ENCODE measurements at regions not wholly inside any gene's neighbourhood (a gene's known extent, or its start where the extent isn't known, plus 50 kb on each side); places are given as distances from the start of the nearest gene placed in this dataset.

GRCh38 chr10:28459453-28460144 is 73.3 kb upstream of the WAC start:
- Histone ChIP-seq H3K9me3 (ENCODE audit: control insufficient read depth in 3 of 3, low read length in 3 of 3) (no peaks in the 10 kb centered on the region), H3K36me3 (ENCODE audit: control insufficient read depth in 3 of 3, insufficient read depth in 3 of 3, low read length in 3 of 3) (no peaks in the 10 kb centered on the region), H3K4me1 (ENCODE audit: control insufficient read depth in 3 of 3, insufficient read depth in 3 of 3, low read length in 3 of 3) (no peaks in the 10 kb centered on the region), H3K27me3 (ENCODE audit: control insufficient read depth in 3 of 3, insufficient read depth in 3 of 3, low read length in 3 of 3) (no peaks in the 10 kb centered on the region), H3K4me3 (ENCODE audit: low read length in 3 of 3) (no peak overlapping the region), H3K9ac (ENCODE audit: low read depth in 1 of 3, low read length in 3 of 3) (no peak overlapping the region), H3K27ac (ENCODE audit: low read depth, low read length) (no peak overlapping the region)

- H3K4me1 ChIP-seq (ENCODE audit: control insufficient read depth in 3 of 3, insufficient read depth in 3 of 3, low read length in 3 of 3): no peaks in the 10 kb centered on the region
- no peak overlapping the region for H3K27ac ChIP-seq (ENCODE audit: low read depth, low read length)
- no peaks in the 10 kb centered on the region for H3K9me3 ChIP-seq (ENCODE audit: control insufficient read depth in 3 of 3, low read length in 3 of 3)
- no peak overlapping the region for H3K9ac ChIP-seq (ENCODE audit: low read depth in 1 of 3, low read length in 3 of 3)
- no peak overlapping the region for H3K4me3 ChIP-seq (ENCODE audit: low read length in 3 of 3)
- no peaks in the 10 kb centered on the region for H3K36me3 ChIP-seq (ENCODE audit: control insufficient read depth in 3 of 3, insufficient read depth in 3 of 3, low read length in 3 of 3)
- H3K27me3 ChIP-seq (ENCODE audit: control insufficient read depth in 3 of 3, insufficient read depth in 3 of 3, low read length in 3 of 3): no peaks in the 10 kb centered on the region
These were observed 69.8 kb upstream of the WAC start for GRCh38 chr10:28463141-28463540.

GRCh38 chr10:28463676-28464395 is 69.1 kb upstream of the WAC start:
- Histone ChIP-seq H3K27me3 (ENCODE audit: control insufficient read depth in 3 of 3, insufficient read depth in 3 of 3, low read length in 3 of 3) (no peaks in the 10 kb centered on the region), H3K36me3 (ENCODE audit: control insufficient read depth in 3 of 3, insufficient read depth in 3 of 3, low read length in 3 of 3) (no peaks in the 10 kb centered on the region), H3K4me3 (ENCODE audit: low read length in 3 of 3) (no peak overlapping the region)

GRCh38 chr10:28467615-28468014 is 65.3 kb upstream of the WAC start:
- Histone ChIP-seq H3K27ac (ENCODE audit: low read depth, low read length) (no peak overlapping the region), H3K27me3 (ENCODE audit: control insufficient read depth in 3 of 3, insufficient read depth in 3 of 3, low read length in 3 of 3) (no peaks in the 10 kb centered on the region)

More at GRCh38 chr10:28463676-28464395, 69.1 kb upstream of the WAC start:
- H3K9me3 ChIP-seq (ENCODE audit: control insufficient read depth in 3 of 3, low read length in 3 of 3): no peaks in the 10 kb centered on the region
- no peak overlapping the region for H3K9ac ChIP-seq (ENCODE audit: low read depth in 1 of 3, low read length in 3 of 3)
- no peaks in the 10 kb centered on the region for H3K4me1 ChIP-seq (ENCODE audit: control insufficient read depth in 3 of 3, insufficient read depth in 3 of 3, low read length in 3 of 3)
- no peak overlapping the region for H3K27ac ChIP-seq (ENCODE audit: low read depth, low read length)

GRCh38 chr10:28468707-28469483 is 64.0 kb upstream of the WAC start:
- Histone ChIP-seq H3K4me3 (ENCODE audit: low read length in 3 of 3) (no peak overlapping the region), H3K4me1 (ENCODE audit: control insufficient read depth in 3 of 3, insufficient read depth in 3 of 3, low read length in 3 of 3) (no peaks in the 10 kb centered on the region), H3K36me3 (ENCODE audit: control insufficient read depth in 3 of 3, insufficient read depth in 3 of 3, low read length in 3 of 3) (no peaks in the 10 kb centered on the region), H3K27me3 (ENCODE audit: control insufficient read depth in 3 of 3, insufficient read depth in 3 of 3, low read length in 3 of 3) (no peaks in the 10 kb centered on the region), H3K9me3 (ENCODE audit: control insufficient read depth in 3 of 3, low read length in 3 of 3) (no peaks in the 10 kb centered on the region), H3K27ac (ENCODE audit: low read depth, low read length) (no peak overlapping the region), H3K9ac (ENCODE audit: low read depth in 1 of 3, low read length in 3 of 3) (no peak overlapping the region)

More at GRCh38 chr10:28467615-28468014, 65.3 kb upstream of the WAC start:
- H3K36me3 ChIP-seq (ENCODE audit: control insufficient read depth in 3 of 3, insufficient read depth in 3 of 3, low read length in 3 of 3): no peaks in the 10 kb centered on the region
- no peaks in the 10 kb centered on the region for H3K4me1 ChIP-seq (ENCODE audit: control insufficient read depth in 3 of 3, insufficient read depth in 3 of 3, low read length in 3 of 3)
- H3K9me3 ChIP-seq (ENCODE audit: control insufficient read depth in 3 of 3, low read length in 3 of 3): no peaks in the 10 kb centered on the region
- H3K4me3 ChIP-seq (ENCODE audit: low read length in 3 of 3): no peak overlapping the region
- no peak overlapping the region for H3K9ac ChIP-seq (ENCODE audit: low read depth in 1 of 3, low read length in 3 of 3)

GRCh38 chr10:28470873-28471651 is 61.9 kb upstream of the WAC start:
- Histone ChIP-seq H3K4me1 (ENCODE audit: control insufficient read depth in 3 of 3, insufficient read depth in 3 of 3, low read length in 3 of 3) (no peaks in the 10 kb centered on the region), H3K4me3 (ENCODE audit: low read length in 3 of 3) (peak overlapping the region in 1 of 3 donors; percentile 7), H3K27ac (ENCODE audit: low read depth, low read length) (no peak overlapping the region), H3K9ac (ENCODE audit: low read depth in 1 of 3, low read length in 3 of 3) (no peak overlapping the region), H3K9me3 (ENCODE audit: control insufficient read depth in 3 of 3, low read length in 3 of 3) (no peaks in the 10 kb centered on the region), H3K36me3 (ENCODE audit: control insufficient read depth in 3 of 3, insufficient read depth in 3 of 3, low read length in 3 of 3) (no peaks in the 10 kb centered on the region), H3K27me3 (ENCODE audit: control insufficient read depth in 3 of 3, insufficient read depth in 3 of 3, low read length in 3 of 3) (no peaks in the 10 kb centered on the region)

GRCh38 chr10:28471652-28472050 is 61.3 kb upstream of the WAC start:
- Histone ChIP-seq H3K9ac (ENCODE audit: low read depth in 1 of 3, low read length in 3 of 3) (no peak overlapping the region), H3K36me3 (ENCODE audit: control insufficient read depth in 3 of 3, insufficient read depth in 3 of 3, low read length in 3 of 3) (no peaks in the 10 kb centered on the region), H3K27ac (ENCODE audit: low read depth, low read length) (no peak overlapping the region), H3K9me3 (ENCODE audit: control insufficient read depth in 3 of 3, low read length in 3 of 3) (no peaks in the 10 kb centered on the region), H3K27me3 (ENCODE audit: control insufficient read depth in 3 of 3, insufficient read depth in 3 of 3, low read length in 3 of 3) (no peaks in the 10 kb centered on the region), H3K4me3 (ENCODE audit: low read length in 3 of 3) (no peak overlapping the region), H3K4me1 (ENCODE audit: control insufficient read depth in 3 of 3, insufficient read depth in 3 of 3, low read length in 3 of 3) (no peaks in the 10 kb centered on the region)

- Histone ChIP-seq H3K4me3 (ENCODE audit: low read length in 3 of 3) (no peak overlapping the region), H3K27ac (ENCODE audit: low read depth, low read length) (no peak overlapping the region), H3K36me3 (ENCODE audit: control insufficient read depth in 3 of 3, insufficient read depth in 3 of 3, low read length in 3 of 3) (no peaks in the 10 kb centered on the region)
These were observed 54.3 kb upstream of the WAC start for GRCh38 chr10:28478646-28479045.

GRCh38 chr10:28479425-28479865 is 53.5 kb upstream of the WAC start:
- H3K36me3 ChIP-seq (ENCODE audit: control insufficient read depth in 3 of 3, insufficient read depth in 3 of 3, low read length in 3 of 3): no peaks in the 10 kb centered on the region
- no peaks in the 10 kb centered on the region for H3K27me3 ChIP-seq (ENCODE audit: control insufficient read depth in 3 of 3, insufficient read depth in 3 of 3, low read length in 3 of 3)
- H3K27ac ChIP-seq (ENCODE audit: low read depth, low read length): no peak overlapping the region
- no peak overlapping the region for H3K9ac ChIP-seq (ENCODE audit: low read depth in 1 of 3, low read length in 3 of 3)
- no peaks in the 10 kb centered on the region for H3K4me1 ChIP-seq (ENCODE audit: control insufficient read depth in 3 of 3, insufficient read depth in 3 of 3, low read length in 3 of 3)
- no peak overlapping the region for H3K4me3 ChIP-seq (ENCODE audit: low read length in 3 of 3)
- H3K9me3 ChIP-seq (ENCODE audit: control insufficient read depth in 3 of 3, low read length in 3 of 3): no peaks in the 10 kb centered on the region

More at GRCh38 chr10:28478646-28479045, 54.3 kb upstream of the WAC start:
- Histone ChIP-seq H3K9ac (ENCODE audit: low read depth in 1 of 3, low read length in 3 of 3) (no peak overlapping the region), H3K27me3 (ENCODE audit: control insufficient read depth in 3 of 3, insufficient read depth in 3 of 3, low read length in 3 of 3) (no peaks in the 10 kb centered on the region), H3K4me1 (ENCODE audit: control insufficient read depth in 3 of 3, insufficient read depth in 3 of 3, low read length in 3 of 3) (no peaks in the 10 kb centered on the region), H3K9me3 (ENCODE audit: control insufficient read depth in 3 of 3, low read length in 3 of 3) (no peaks in the 10 kb centered on the region)
